HG02938 (cell line): ENCODE measurements at regions not wholly inside any gene's neighbourhood (a gene's known extent, or its start where the extent isn't known, plus 50 kb on each side); places are given as distances from the start of the nearest gene placed in this dataset.
"Not testable (repeated sequence)": the region's sequence is repeated elsewhere in the genome, so short reads cannot be mapped to it uniquely, and the experiment has no call there.

Experiments
- ATAC-seq: cut with Tn5 transposase; IDR thresholded peaks from one replicate; pipeline ENCODE4 v1.9.1; 2021; ENCODE audit warnings: mild to moderate bottlenecking, moderate library complexity; ENCODE audit not compliant: unreplicated experiment

- ATAC-seq: no peak
These were observed 292.6 kb upstream of the MIR17HG start for GRCh38 chr13:91054902-91055301.

GRCh38 chr13:91056746-91057145 is 290.7 kb upstream of the MIR17HG start:
- ATAC-seq: peak; percentile 96

DNA sequence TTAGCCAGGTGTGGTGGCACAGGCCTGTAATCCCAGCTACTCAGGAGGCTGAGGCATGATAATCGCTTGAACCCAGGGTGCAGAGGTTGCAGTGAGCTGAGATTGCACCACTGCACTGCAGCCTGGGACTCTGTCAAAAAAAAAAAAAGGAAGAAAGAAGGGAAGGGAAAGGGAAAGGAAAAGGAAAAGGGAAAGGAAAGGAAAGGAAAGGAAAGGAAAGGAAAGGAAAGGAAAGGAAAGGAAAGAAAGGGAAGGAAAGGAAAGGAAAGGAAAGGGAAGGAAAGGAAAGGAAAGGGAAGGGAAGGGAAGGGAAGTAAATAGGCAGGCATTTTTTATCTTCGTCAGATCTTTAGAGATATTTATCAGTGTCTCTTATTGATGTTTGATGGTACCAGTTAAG is 290.0 kb upstream of the MIR17HG start:
- ATAC-seq: not testable (repeated sequence)

GRCh38 chr13:91058066-91058465 is 289.4 kb upstream of the MIR17HG start:
- ATAC-seq: no peak

- no peak for ATAC-seq
These were observed 288.6 kb upstream of the MIR17HG start for GRCh38 chr13:91058919-91059318.

DNA sequence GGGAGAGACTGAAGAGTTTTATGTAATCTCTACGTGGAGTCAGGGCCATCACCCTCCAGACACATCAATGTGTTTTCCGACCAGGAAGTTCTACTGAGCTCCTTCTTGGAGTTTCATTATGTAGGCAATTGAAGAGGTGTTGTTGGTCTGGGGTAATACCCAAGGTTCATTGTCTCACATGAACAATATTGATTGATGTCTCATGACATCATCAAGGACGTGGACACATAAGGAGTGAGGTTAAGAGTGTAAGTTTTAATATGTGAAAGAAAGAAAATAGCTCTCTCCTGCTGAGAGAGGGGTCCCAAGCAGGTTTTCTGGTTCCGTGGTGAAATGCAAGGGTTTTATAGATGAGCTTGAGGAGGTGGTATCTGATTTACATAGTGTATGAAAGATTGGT is 280.7 kb upstream of the MIR17HG start:
- no peak for ATAC-seq

DNA sequence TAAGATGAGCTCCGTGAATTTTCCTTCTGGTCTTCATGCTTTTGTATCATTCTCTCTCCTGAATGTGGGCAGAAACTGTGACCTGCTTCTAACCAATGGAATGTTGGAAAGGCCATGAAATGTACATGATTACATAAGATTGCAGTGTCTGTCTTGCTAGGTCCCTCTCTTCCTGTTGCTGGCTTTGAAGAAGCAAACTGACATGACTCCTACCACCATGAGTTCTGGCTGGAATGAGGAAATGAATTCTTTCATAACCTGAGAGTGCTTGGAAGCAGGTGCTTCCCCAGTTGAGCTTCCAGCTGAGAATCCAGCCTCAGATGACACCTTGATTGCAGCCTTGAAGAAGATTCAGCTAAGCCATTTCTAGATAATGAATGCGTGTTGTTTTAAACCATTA is 275.0 kb upstream of the MIR17HG start:
- no peak for ATAC-seq

GRCh38 chr13:91074091-91074490 is 273.4 kb upstream of the MIR17HG start:
- ATAC-seq: no peak

- no peak for ATAC-seq
These were observed 270.7 kb upstream of the MIR17HG start for GRCh38 chr13:91076830-91077229.

DNA sequence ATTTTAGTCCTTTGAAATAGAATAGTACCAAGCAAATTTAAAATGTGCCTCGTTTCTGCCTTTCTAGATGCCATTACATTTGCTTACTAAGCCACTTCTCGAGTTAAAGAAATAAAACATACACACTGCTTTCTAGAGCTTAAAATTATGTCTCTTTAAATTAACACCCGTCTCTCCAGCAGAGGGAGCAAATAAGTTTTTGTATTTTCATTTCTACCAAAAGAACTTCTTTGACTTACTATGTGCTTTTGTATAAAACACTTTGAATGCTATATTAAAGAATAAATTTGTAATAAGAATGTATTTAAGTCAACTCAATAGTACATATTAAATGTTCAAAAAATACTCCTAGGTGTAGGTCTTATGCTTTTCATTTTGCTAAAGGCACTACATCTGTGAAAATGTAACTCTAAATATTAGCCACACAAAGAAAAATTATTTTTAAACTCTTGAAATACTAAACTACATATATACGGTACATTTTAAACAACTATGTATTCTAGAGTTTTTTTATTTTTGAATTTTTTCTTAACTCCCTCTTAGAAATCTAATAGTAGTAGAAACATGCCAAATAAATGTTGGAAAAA is 269.3 kb upstream of the MIR17HG start:
- ATAC-seq: no peak

DNA sequence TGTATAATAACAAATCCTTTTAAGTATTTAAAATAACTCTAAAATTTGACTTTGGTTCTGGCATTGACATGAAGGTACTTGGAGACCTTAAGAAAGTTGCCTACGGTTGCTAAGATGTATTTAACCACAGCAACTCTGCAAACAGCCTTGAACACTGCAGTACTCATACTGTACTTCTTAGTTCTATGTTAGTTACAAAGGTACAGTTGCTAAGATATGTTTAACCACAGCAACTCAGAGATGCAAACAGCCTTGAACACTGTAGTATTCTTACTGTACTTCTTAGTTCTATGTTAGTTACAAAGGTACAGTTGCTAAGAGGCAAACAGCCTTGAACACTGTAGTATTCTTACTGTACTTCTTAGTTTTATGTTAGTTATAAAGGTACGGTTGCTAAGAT is 268.3 kb upstream of the MIR17HG start:
- no peak for ATAC-seq

DNA sequence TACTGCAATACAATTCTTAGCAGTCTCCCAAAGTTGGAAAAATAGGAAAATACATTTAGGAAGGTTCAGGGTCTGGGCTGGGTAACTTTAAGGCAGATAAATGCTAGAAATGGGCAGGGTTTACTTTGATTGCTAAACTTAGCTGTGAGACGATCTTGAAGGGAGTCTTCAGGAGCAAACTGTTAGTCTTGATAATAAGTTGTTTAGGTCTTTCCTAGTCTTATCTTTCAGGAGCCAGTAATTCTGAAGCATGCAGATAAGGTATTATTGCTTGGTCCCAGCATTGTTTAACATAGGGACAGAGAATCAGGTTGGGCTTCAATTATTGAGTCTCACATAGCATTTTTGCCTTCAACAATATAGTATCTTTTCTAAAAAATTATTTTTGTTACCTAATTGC is 262.4 kb upstream of the MIR17HG start:
- no peak for ATAC-seq

GRCh38 chr13:91086936-91087716 is 260.4 kb upstream of the MIR17HG start:
- no peak for ATAC-seq

DNA sequence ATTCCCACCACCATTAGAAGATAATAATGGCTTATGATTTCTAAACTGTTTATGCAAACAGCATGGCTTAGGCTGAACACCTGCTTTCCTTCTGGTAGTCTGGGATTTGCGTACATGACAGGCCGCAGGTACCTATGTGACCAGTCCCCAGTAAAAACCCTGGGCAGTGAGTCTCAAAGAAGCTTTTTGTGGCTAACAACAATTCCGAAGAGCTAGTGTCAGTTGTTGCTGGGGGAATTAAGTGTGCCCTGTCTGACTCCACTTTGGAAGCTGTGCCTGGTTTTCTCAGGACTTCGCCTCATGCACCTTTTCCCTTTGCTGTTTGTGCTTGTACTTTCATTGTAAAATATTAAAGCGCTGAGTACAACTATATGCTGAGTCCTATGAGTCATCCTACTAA is 250.2 kb upstream of the MIR17HG start:
- no peak for ATAC-seq

GRCh38 chr13:91099877-91100276 is 247.6 kb upstream of the MIR17HG start:
- ATAC-seq: no peak

GRCh38 chr13:91100944-91101343 is 246.5 kb upstream of the MIR17HG start:
- no peak for ATAC-seq

GRCh38 chr13:91101381-91101780 is 246.1 kb upstream of the MIR17HG start:
- no peak for ATAC-seq

- no peak for ATAC-seq
These were observed 242.2 kb upstream of the MIR17HG start for GRCh38 chr13:91105270-91105669.

DNA sequence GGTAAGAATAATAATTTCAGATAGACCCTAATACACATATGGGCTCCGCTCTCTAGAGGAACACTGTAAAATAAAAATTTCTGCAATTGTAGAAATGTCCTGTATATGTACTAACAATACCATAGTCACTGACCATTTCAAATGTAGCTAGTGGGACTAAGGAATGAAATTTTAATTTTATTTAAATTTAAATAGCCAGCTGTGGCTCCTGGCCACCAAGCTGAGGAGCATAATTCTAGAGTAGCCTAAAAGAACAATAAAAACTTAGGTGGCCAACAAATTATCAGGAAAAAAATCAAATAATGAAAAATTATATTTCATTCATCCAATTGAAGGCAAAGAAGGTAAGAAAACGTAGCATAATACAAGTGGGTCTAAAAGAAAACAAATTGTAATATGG is 240.9 kb upstream of the MIR17HG start:
- ATAC-seq: no peak

GRCh38 chr13:91108315-91108714 is 239.2 kb upstream of the MIR17HG start:
- ATAC-seq: no peak

- no peak for ATAC-seq
These were observed 235.8 kb upstream of the MIR17HG start for GRCh38 chr13:91111476-91112200.
